DOHH2 (cell line): ENCODE measurements at regions not wholly inside any gene's neighbourhood (a gene's known extent, or its start where the extent isn't known, plus 50 kb on each side); places are given as distances from the start of the nearest gene placed in this dataset.

ENCODE experiments used
- H3F3A ChIP-seq: fragments of 200-600 bp; sonication (generic), shearing (Covaris generic); 2 replicates; pipeline ENCODE4 v1.6.0; 2016; ENCODE audit warnings: antibody characterized with exemption, mild to moderate bottlenecking; ENCODE audit not compliant: control insufficient read depth, insufficient read depth
- H3K27ac ChIP-seq: fragments of 200-600 bp; sonication (generic); 2 replicates; pipeline ENCODE4 v1.5.1; 2014; ENCODE audit warnings: low read depth, mild to moderate bottlenecking, low read length, moderate library complexity
- H3K27me3 ChIP-seq: fragments of 200-600 bp; sonication (generic); 2 replicates; pipeline ENCODE4 v1.6.1; 2014; ENCODE audit warnings: mild to moderate bottlenecking, low read length, mixed read lengths; ENCODE audit not compliant: control insufficient read depth
- H3K36me3 ChIP-seq: fragments of 200-600 bp; sonication (generic); 2 replicates; pipeline ENCODE4 v1.6.1; 2014; ENCODE audit warnings: mild to moderate bottlenecking, low read length, moderate library complexity, mixed read lengths; ENCODE audit not compliant: control insufficient read depth
- H3K4me1 ChIP-seq: fragments of 200-600 bp; sonication (generic); 2 replicates; pipeline ENCODE4 v1.6.1; 2014; ENCODE audit warnings: mild to moderate bottlenecking, low read length, mixed read lengths; ENCODE audit not compliant: control insufficient read depth
- H3K4me2 ChIP-seq: fragments of 200-600 bp; sonication (generic); 2 replicates; pipeline ENCODE4 v1.6.0; 2014; ENCODE audit warnings: mild to moderate bottlenecking, low read length, moderate library complexity
- H3K4me3 ChIP-seq: fragments of 200-600 bp; sonication (generic); 2 replicates; pipeline ENCODE4 v1.5.1; 2014; ENCODE audit warnings: mild to moderate bottlenecking, low read length, mixed read lengths
- H3K79me2 ChIP-seq: fragments of 200-600 bp; sonication (generic); 2 replicates; pipeline ENCODE4 v1.6.1; 2014; ENCODE audit warnings: mild to moderate bottlenecking, low read length, mixed read lengths; ENCODE audit not compliant: control insufficient read depth
- H3K9me2 ChIP-seq: fragments of 200-600 bp; sonication (generic); replicated peaks from 2 replicates; pipeline ENCODE4 v1.6.1; 2014; ENCODE audit warnings: mild to moderate bottlenecking, low read length, mixed read lengths; ENCODE audit not compliant: control insufficient read depth
- H3K9me3 ChIP-seq: fragments of 200-600 bp; sonication (generic); 2 replicates; pipeline ENCODE4 v1.6.1; 2014; ENCODE audit warnings: antibody characterized with exemption, low read length, mixed read lengths; ENCODE audit not compliant: control insufficient read depth, insufficient read depth
- H4K20me1 ChIP-seq: fragments of 200-600 bp; sonication (generic); 2 replicates; pipeline ENCODE4 v1.6.0; 2014; ENCODE audit warnings: low read depth, mild to moderate bottlenecking, antibody characterized with exemption, low read length, moderate library complexity; ENCODE audit not compliant: control insufficient read depth, insufficient read depth
- EZH2phosphoT487 ChIP-seq: fragments of 200-600 bp; sonication (generic); IDR thresholded peaks from 2 replicates; pipeline ENCODE4 v1.6.1; 2017; ENCODE audit warnings: borderline replicate concordance, mild to moderate bottlenecking, antibody characterized with exemption, low read length, moderate library complexity, mixed read lengths
- TF ChIP-seq, protein P1 (sequence below): fragments of 200-600 bp; sonication (generic); IDR thresholded peaks from one replicate; pipeline ENCODE4 v1.5.1; 2014; ENCODE audit warnings: antibody characterized with exemption, mild to moderate bottlenecking, low read depth, low read length; ENCODE audit not compliant: poor library complexity, severe bottlenecking

DNA sequence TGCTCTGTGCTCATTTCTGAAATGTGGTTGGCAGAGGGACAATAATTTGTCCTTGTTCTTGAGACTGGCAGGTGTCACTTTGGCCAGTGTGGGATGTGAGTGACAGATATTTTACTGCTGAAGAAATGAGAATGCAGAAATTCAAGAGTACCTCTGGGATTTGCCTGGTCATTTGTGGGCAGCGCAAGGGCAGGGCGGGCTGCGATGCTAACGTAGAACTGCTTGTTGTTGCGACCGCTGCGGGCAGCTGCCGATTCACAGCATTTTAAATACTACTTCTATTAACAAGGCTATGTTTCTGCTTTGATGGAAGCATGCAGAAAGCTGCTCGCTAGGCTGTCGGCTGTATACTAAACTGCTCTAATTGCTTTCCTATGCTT is 268.6 kb downstream of the FIGN start:
- Histone ChIP-seq H3K36me3 (no peaks in the 10 kb centered on the region), H3K27ac (no peak overlapping the region), H3K27me3 (no peaks in the 10 kb centered on the region), H3K79me2 (no peaks in the 10 kb centered on the region), H3F3A (no peaks in the 10 kb centered on the region), H4K20me1 (no peaks in the 10 kb centered on the region), H3K4me3 (no peak overlapping the region), H3K4me2 (no peak overlapping the region), H3K9me3 (no peaks in the 10 kb centered on the region), H3K9me2 (no peaks in the 10 kb centered on the region), H3K4me1 (no peaks in the 10 kb centered on the region; the same call in 1 of the 2 replicates)
- TF ChIP-seq EZH2phosphoT487, result no peak
- TF ChIP-seq, protein P1, sequence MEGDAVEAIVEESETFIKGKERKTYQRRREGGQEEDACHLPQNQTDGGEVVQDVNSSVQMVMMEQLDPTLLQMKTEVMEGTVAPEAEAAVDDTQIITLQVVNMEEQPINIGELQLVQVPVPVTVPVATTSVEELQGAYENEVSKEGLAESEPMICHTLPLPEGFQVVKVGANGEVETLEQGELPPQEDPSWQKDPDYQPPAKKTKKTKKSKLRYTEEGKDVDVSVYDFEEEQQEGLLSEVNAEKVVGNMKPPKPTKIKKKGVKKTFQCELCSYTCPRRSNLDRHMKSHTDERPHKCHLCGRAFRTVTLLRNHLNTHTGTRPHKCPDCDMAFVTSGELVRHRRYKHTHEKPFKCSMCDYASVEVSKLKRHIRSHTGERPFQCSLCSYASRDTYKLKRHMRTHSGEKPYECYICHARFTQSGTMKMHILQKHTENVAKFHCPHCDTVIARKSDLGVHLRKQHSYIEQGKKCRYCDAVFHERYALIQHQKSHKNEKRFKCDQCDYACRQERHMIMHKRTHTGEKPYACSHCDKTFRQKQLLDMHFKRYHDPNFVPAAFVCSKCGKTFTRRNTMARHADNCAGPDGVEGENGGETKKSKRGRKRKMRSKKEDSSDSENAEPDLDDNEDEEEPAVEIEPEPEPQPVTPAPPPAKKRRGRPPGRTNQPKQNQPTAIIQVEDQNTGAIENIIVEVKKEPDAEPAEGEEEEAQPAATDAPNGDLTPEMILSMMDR, result no peak

DNA sequence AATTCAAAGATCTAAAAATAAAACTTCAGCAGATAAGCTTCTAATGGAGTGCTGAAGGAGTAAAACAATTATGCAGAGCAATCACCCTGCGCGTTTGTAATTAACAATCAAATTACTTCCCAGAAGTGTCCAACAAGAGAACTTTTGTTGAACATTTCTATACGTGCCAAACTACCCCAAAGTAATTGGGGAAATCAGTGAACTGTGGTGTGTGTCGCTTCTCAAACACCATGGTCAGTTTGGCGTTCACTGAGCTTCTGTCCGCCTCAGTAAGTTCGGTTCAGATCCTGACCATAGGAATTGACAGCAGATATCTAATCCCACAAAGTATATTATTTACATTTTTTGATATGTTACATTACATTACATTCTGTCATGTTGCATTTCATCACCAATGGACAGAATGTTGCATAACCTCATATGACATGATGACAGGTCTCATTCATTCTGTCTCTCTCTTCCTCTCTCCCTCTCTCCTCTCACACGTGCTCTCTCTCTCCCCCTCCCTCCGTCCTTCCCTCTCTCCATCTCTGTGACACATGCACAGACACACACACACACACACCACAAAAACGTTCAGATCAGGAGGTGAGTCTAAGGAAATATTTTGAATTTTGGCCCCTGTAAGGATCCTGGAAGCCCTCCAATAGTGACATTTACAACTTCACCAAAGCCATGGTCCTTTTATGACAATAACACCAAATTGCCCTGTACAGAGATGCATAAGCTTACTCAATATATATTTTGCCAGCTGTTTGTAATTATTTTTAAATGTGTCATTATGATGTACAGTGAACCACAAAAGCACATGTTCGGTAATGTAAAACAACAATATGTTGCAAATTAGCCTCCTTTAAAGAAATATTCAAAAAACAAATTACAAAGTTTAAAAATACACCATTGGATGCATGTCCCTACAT is 269.2 kb downstream of the FIGN start:
- no peak overlapping the region for H3K27ac ChIP-seq
- TF ChIP-seq, protein P1, result no peak
- no peak for TF ChIP-seq EZH2phosphoT487
- no peaks in the 10 kb centered on the region for H3K36me3 ChIP-seq
- no peaks in the 10 kb centered on the region for H3K79me2 ChIP-seq
- H3F3A ChIP-seq, result no peaks in the 10 kb centered on the region
- H3K4me3 ChIP-seq, result no peak overlapping the region
- no peaks in the 10 kb centered on the region for H3K27me3 ChIP-seq
- no peaks in the 10 kb centered on the region for H3K9me2 ChIP-seq
- H3K9me3 ChIP-seq, result no peaks in the 10 kb centered on the region
- H4K20me1 ChIP-seq, result no peaks in the 10 kb centered on the region
- H3K4me2 ChIP-seq, result no peak overlapping the region
- H3K4me1 ChIP-seq, result no peaks in the 10 kb centered on the region; the same call in 1 of the 2 replicates

DNA sequence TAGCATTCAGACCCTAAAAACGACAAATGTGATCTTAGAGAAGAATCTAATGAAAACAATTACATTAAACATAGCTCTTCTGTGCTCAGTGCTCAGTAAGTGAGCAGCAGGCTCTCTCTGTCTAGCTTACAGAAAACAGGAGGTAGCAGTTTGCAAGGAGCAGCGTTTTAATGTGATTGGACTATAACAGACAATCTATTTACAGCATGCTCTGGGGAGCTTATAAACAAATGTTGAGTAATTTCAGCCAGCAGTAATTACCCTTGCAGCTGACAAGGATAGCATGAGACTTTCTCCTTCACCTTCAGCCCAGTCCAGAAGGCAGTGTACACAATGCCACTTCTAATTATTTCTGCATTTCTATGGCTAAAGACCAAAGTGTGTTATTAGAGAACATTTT is 270.4 kb downstream of the FIGN start:
- Histone ChIP-seq H3K36me3 (no peaks in the 10 kb centered on the region), H3K4me2 (no peak overlapping the region), H3K4me1 (no peaks in the 10 kb centered on the region; the same call in 1 of the 2 replicates), H3K4me3 (no peak overlapping the region), H3K27me3 (no peaks in the 10 kb centered on the region), H3K27ac (no peak overlapping the region), H3K9me2 (no peaks in the 10 kb centered on the region), H3K79me2 (no peaks in the 10 kb centered on the region), H3F3A (no peaks in the 10 kb centered on the region), H3K9me3 (no peaks in the 10 kb centered on the region), H4K20me1 (no peaks in the 10 kb centered on the region)
- TF ChIP-seq, protein P1, result no peak
- TF ChIP-seq EZH2phosphoT487, result no peak
